ENCODE measurements at regions not wholly inside any gene's neighbourhood (a gene's known extent, or its start where the extent isn't known, plus 50 kb on each side); places are given as distances from the start of the nearest gene placed in this dataset.

GRCh38 chr1:115188680-115189395 lies 99.5 kb upstream of the TSPAN2 start:
- Histone ChIP-seq H3T11ph (ENCODE audit: low read length) (no peak overlapping the region), H2BK15ac (ENCODE audit: low read depth, low read length) (no peak overlapping the region), H3K9me3 (ENCODE audit: control insufficient read depth, low read depth, low read length) (no peaks in the 10 kb centered on the region), H3K56ac (ENCODE audit: insufficient read length, low read depth, low read length) (no peak overlapping the region), H4K20me1 (ENCODE audit: control insufficient read depth, insufficient read depth, insufficient read length) (no peaks in the 10 kb centered on the region), H4K91ac (ENCODE audit: insufficient read length, low read depth, low read length) (no peak overlapping the region), H2BK5ac (ENCODE audit: insufficient read length, low read length) (no peak overlapping the region), H2BK120ac (ENCODE audit: low read depth, low read length, poor library complexity, severe bottlenecking) (no peak overlapping the region), H2BK20ac (ENCODE audit: low read depth, low read length, poor library complexity, severe bottlenecking) (no peak overlapping the region), H3K23me2 (ENCODE audit: insufficient read length, low read depth, low read length, poor library complexity, severe bottlenecking) (no peaks in the 10 kb centered on the region), H3K79me1 (ENCODE audit: insufficient read depth, low read depth, low read length, poor library complexity, severe bottlenecking) (no peaks in the 10 kb centered on the region), H3K9ac (ENCODE audit: extremely low read depth, insufficient read length, low read length) (no peak overlapping the region), H3K4me1 (ENCODE audit: insufficient read depth, low read length) (no peaks in the 10 kb centered on the region), H4K8ac (replicated peaks; ENCODE audit: insufficient read length, low read depth, low read length) (no peak overlapping the region), H3K4me2 (ENCODE audit: insufficient read depth, insufficient read length, low read length) (no peak overlapping the region), H3K27ac (ENCODE audit: insufficient read length, low read depth, low read length) (no peak overlapping the region), H2AK5ac (ENCODE audit: insufficient read length, low read length) (no peak overlapping the region), H3K18ac (ENCODE audit: insufficient read length, low read depth, low read length) (no peak overlapping the region), H2BK12ac (ENCODE audit: insufficient read length, low read depth, low read length) (no peak overlapping the region), H3K27me3 (ENCODE audit: insufficient read depth, low read length) (no peaks in the 10 kb centered on the region), H3K4ac (ENCODE audit: low read depth, low read length) (no peak overlapping the region), H4K5ac (ENCODE audit: insufficient read length, low read depth, low read length) (no peak overlapping the region), H3K23ac (ENCODE audit: insufficient read length, low read depth, low read length) (no peak overlapping the region), H3K79me2 (ENCODE audit: insufficient read depth, low read length) (no peaks in the 10 kb centered on the region), H3K14ac (ENCODE audit: insufficient read depth, low read length) (no peak overlapping the region), H2AFZ (ENCODE audit: low read length) (no peak overlapping the region)
- no peak for TF ChIP-seq CTCF (conservative IDR thresholded peaks at IDR 0.05)
- H3K4me3 Mint-ChIP-seq: no peak overlapping the region
- H3K9me3 Mint-ChIP-seq: no peaks in the 10 kb centered on the region
- H3K27me3 Mint-ChIP-seq (ENCODE audit: low read depth): no peaks in the 10 kb centered on the region
- no peak for DNase-seq
- WGBS (ENCODE audit: extremely low coverage, insufficient read length, low lambda C conversion rate): no CpG with 5 or more reads among the region's 4 CpGs
- H3K36me3 Mint-ChIP-seq (ENCODE audit: insufficient read depth in 1 of 3, low read depth in 3 of 3): no peaks in the 10 kb centered on the region
- peaks cover 5 to 6% of the 10 kb centered on the region in 2 experiments; a peak in 2 of 4 replicates for H3K4me1 Mint-ChIP-seq
- H3K27ac Mint-ChIP-seq: no peak overlapping the region
